ENCODE measurements at regions not wholly inside any gene's neighbourhood (a gene's known extent, or its start where the extent isn't known, plus 50 kb on each side); places are given as distances from the start of the nearest gene placed in this dataset.

DNA sequence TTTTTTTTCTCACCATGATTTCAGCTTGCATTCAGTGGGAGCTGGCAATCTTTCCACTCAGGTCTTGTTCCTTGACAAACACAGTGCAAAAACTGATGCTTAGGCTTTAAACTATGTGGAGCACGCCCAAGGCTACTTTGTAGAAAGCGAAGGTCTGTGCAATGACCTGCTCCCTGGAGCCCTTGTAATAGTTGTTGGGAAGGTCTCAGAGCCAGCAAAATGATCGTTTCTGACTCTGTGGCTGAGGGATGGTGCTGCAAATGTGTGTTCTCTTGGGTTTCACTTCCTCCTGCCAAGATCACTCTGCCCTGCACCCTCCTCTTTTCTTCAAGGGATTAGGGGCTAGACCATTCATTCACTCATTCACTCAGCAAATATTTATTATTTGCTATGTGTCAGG lies 249.7 kb upstream of the MAP3K1 start:
- TF ChIP-seq CTCF (IDR thresholded peaks at IDR 0.05) (no peak), POLR2A (IDR thresholded peaks at IDR 0.05) (no peak)
